ENCODE measurements at regions not wholly inside any gene's neighbourhood (a gene's known extent, or its start where the extent isn't known, plus 50 kb on each side); places are given as distances from the start of the nearest gene placed in this dataset.

GRCh38 chr13:44249431-44249836, 124.2 kb upstream of the SERP2 start:
- RAD21 ChIA-PET (ENCODE audit: unreplicated experiment), result no interaction called here
- BruUV-seq (replicated peaks), result no TSS peak
- H3K9me3 ChIP-seq (replicated peaks; ENCODE audit: control insufficient read depth, insufficient read depth, low read length), result no peaks in the 10 kb centered on the region; the same call in 2 of the 3 replicates
- H3K36me3 ChIP-seq (ENCODE audit: control insufficient read depth in 2 of 2, insufficient read depth in 2 of 2, low read length in 1 of 2), result no peaks in the 10 kb centered on the region
- FAIRE-seq (no peak), ATAC-seq (no peak), DNase-seq (ENCODE audit: low read depth, low spot score) (no peak)
- no peak overlapping the region for H3K27ac ChIP-seq (ENCODE audit: control insufficient read depth, insufficient read depth)
- no peak for TF ChIP-seq FOXM1 (IDR thresholded peaks at IDR 0.05; ENCODE audit: low read depth, low read length)
- no peak for TF ChIP-seq SMAD5 (IDR thresholded peaks at IDR 0.05; ENCODE audit: low read depth)
- no peak for TF ChIP-seq ZBTB40 (IDR thresholded peaks at IDR 0.05; ENCODE audit: borderline replicate concordance)
- no peak for TF ChIP-seq TBL1XR1 (IDR thresholded peaks at IDR 0.05; ENCODE audit: low read depth, low read length)
- no peak for TF ChIP-seq ETV6 (conservative IDR thresholded peaks at IDR 0.05 in 1 of 2, IDR thresholded peaks at IDR 0.05 in 1 of 2; ENCODE audit: borderline replicate concordance in 1 of 2, low read depth in 1 of 2)
- no peaks in the 10 kb centered on the region for H3K27me3 ChIP-seq (replicated peaks in 1 of 2; ENCODE audit: control insufficient read depth in 2 of 2, insufficient read depth in 2 of 2, low read length in 1 of 2)
- in situ Hi-C loops (cut with MboI), result no loop called here
- no peaks in the 10 kb centered on the region; the same call in 1 of the 2 replicates for H4K20me1 ChIP-seq (ENCODE audit: control insufficient read depth, insufficient read depth)
- H3K4me1 ChIP-seq (ENCODE audit: control insufficient read depth, insufficient read depth, low read length), result no peaks in the 10 kb centered on the region
- H2AFZ ChIP-seq (ENCODE audit: control insufficient read depth, low read depth, low read length), result no peak overlapping the region
- no peak overlapping the region for H3K9ac ChIP-seq (ENCODE audit: control insufficient read depth, insufficient read depth, low read length)
- CTCF ChIA-PET, result interaction anchor here (0.8 kb wide), 1 partner anchor 344 kb away, joined by 3 read pairs; no protein-coding TSS in a partner anchor
- H3K79me2 ChIP-seq (ENCODE audit: control insufficient read depth, insufficient read depth, low read length), result no peaks in the 10 kb centered on the region
- SMC1A ChIA-PET (ENCODE audit: uncharacterized antibody, unreplicated experiment), result no interaction called here
- POLR2A ChIA-PET, result no interaction called here
- no peak overlapping the region for H3K4me3 ChIP-seq
- WGBS (ENCODE audit: insufficient coverage, insufficient replicate concordance, low lambda C conversion rate, missing lambda C conversion rate), result 89% methylated on average over 1 of the region's 1 CpG
- H3K4me2 ChIP-seq (ENCODE audit: control insufficient read depth, insufficient read depth), result no peak overlapping the region
- intact Hi-C loops (cut with micrococcal nuclease; ENCODE audit: unreplicated experiment), result no loop called here

Data from GM12878 (cell line).